ENCODE measurements at regions not wholly inside any gene's neighbourhood (a gene's known extent, or its start where the extent isn't known, plus 50 kb on each side); places are given as distances from the start of the nearest gene placed in this dataset.
"Not testable (repeated sequence)": the region's sequence is repeated elsewhere in the genome, so short reads cannot be mapped to it uniquely, and the experiment has no call there.

DNA sequence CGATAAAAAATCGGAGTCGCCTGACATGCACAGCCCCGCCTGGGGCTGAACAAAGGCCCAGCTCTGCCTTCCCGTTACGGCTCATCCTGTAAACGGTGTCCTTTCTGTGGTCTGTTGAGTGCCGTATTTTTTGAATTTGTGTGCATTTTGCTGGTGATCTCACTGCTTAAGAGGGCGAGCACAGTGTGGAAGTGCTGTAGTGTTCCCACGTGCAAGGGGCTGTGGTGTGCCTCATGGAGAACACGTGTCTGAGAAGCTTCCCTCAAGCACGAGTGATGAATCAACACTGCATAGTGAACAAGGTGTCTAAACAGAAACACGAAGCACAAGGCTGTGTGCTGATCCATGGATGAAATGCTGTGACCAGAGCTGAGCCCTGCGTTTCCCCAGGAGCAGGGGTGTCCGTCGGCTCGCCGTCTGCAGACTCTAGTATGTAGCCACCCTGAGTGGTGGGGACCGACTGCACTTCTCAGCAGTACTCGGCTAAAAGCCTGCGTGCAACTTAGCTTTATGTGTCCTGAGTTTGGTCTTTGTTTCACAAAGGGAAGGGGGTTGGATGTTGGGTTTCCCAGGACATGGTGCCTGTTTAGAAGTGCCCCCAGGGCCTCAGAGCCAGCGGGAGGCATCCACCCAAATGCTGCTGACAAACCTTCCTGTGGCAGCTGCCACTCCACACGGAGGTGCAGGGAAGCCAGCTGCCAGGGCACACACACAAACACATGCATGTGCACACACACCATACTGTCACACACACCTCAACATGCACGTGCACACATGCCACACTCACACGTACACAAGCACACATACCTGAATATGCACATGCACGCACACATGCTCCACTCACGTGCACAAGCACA, 77.2 kb upstream of the IRX4 start:
- DNase-seq (ENCODE audit: low spot score): no peak
- Mint-ChIP-seq H3K36me3 (ENCODE audit: low read depth) (no peaks in the 10 kb centered on the region), H3K4me3 (no peak overlapping the region), H3K27me3 (ENCODE audit: low read depth) (no peaks in the 10 kb centered on the region), H3K4me1 (ENCODE audit: low read depth) (no peaks in the 10 kb centered on the region), H3K27ac (no peak overlapping the region), H3K9me3 (no peaks in the 10 kb centered on the region)

DNA sequence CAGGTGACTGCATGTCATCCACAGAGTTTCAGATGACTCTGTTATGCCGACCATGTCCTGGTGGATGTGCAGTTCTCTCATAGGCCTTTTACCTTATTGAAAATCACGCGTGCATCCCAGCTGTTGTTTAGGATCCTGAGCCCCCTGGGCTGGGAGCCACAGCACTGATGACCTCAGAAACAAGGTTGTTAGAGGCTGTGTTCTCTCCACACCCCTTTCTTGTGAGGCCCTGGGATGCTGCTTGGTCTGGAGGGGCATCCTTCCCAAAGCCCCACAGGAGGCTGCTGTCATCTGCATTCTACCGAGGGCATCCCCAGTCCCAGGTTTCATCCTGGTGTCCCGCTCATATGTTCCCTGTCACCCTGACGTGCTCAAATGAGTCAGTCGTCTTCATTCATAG, 76.5 kb upstream of the IRX4 start:
- no peak for DNase-seq (ENCODE audit: low spot score)
- no peaks in the 10 kb centered on the region for H3K27me3 Mint-ChIP-seq (ENCODE audit: low read depth)
- H3K4me3 Mint-ChIP-seq: no peak overlapping the region
- no peaks in the 10 kb centered on the region for H3K4me1 Mint-ChIP-seq (ENCODE audit: low read depth)
- no peaks in the 10 kb centered on the region for H3K9me3 Mint-ChIP-seq
- H3K36me3 Mint-ChIP-seq (ENCODE audit: low read depth): no peaks in the 10 kb centered on the region
- no peak overlapping the region for H3K27ac Mint-ChIP-seq

DNA sequence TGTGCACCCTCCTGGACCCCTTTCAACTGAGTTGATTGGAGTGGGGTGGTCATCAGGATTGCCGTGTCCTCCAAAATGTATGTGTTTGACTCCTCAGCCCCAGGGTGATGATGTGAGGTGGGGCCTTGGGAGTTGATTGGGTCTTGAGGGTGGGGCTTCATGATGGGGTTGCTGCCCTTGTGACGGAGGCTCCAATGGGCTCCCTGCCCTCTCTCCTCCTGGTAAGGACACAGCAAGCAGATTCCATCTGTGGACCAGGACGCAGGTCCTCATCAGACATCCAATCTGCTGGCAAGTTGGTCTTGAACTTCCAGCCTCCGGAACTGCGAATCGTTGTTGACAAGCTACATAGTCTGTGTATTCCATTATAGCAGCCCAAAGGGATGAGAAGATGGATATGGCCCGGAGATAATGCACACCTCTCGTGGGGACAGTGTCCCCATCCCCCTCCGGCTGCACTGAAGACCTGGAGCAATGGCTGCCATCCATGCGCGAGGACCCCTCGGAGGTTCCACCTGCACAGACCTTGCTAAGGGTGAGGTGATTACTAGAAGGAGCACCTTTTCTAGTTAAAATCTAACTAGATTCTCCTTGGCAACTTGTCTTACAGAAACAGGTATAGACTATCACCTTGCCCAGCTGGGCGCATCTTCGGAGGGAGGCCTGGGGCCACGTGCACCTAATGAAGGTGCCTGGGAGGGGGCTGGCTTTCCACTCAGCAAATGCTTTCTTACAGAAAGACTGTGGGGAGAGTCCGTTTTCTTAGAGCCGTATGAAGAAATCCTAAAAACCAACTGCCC, 75.7 kb upstream of the IRX4 start:
- H3K4me1 Mint-ChIP-seq (ENCODE audit: low read depth): no peaks in the 10 kb centered on the region
- H3K4me3 Mint-ChIP-seq: no peak overlapping the region
- H3K27me3 Mint-ChIP-seq (ENCODE audit: low read depth): no peaks in the 10 kb centered on the region
- H3K9me3 Mint-ChIP-seq: no peaks in the 10 kb centered on the region
- no peaks in the 10 kb centered on the region for H3K36me3 Mint-ChIP-seq (ENCODE audit: low read depth)
- H3K27ac Mint-ChIP-seq: no peak overlapping the region
- DNase-seq (ENCODE audit: low spot score): no peak

DNA sequence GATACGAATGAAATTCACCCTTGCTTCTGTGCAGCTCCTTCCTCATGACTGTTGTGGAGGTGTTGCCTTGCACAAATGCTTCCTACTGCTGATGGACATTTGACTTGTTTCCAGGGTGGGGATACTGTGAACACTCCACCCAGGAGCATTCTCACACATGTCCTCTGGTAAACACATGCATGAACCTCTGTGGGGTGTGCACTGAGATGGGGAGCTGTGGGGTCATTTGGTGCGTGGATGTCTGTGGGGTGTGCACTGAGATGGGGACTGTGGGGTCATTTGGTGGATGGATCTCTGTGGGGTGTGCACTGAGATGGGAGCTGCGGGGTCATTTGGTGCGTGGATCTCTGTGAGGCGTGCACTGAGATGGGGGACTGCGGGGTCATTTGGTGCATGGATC, 72.9 kb upstream of the IRX4 start:
- no peak overlapping the region for H3K4me3 Mint-ChIP-seq
- DNase-seq (ENCODE audit: low spot score): no peak
- no peaks in the 10 kb centered on the region for H3K36me3 Mint-ChIP-seq (ENCODE audit: low read depth)
- no peak overlapping the region for H3K27ac Mint-ChIP-seq
- peaks cover 7% of the 10 kb centered on the region for H3K27me3 Mint-ChIP-seq (ENCODE audit: low read depth)
- H3K4me1 Mint-ChIP-seq (ENCODE audit: low read depth): no peaks in the 10 kb centered on the region
- no peaks in the 10 kb centered on the region for H3K9me3 Mint-ChIP-seq

DNA sequence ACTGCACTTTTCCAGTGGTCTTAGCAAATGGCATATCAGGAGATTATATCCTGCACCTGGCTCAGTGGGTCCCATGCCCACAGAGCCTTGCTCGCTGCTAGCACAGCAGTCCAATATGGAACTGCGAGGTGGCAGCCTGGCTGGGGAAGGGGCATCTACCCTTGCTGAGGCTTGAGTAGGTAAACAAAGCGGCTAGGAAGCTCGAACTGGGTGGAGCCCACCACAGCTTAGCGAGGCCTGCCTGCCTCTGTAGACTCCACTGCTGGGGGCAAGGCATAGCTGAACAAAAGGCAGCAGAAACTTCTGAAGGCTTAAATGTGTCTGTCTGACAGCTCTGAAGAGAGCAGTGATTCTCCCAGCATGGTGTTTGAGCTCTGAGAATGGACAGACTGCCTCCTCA, 71.0 kb upstream of the IRX4 start:
- not testable (repeated sequence) for H3K9me3 Mint-ChIP-seq; H3K27me3 Mint-ChIP-seq (ENCODE audit: low read depth); DNase-seq (ENCODE audit: low spot score); H3K27ac Mint-ChIP-seq; H3K4me3 Mint-ChIP-seq; H3K4me1 Mint-ChIP-seq (ENCODE audit: low read depth); H3K36me3 Mint-ChIP-seq (ENCODE audit: low read depth)

DNA sequence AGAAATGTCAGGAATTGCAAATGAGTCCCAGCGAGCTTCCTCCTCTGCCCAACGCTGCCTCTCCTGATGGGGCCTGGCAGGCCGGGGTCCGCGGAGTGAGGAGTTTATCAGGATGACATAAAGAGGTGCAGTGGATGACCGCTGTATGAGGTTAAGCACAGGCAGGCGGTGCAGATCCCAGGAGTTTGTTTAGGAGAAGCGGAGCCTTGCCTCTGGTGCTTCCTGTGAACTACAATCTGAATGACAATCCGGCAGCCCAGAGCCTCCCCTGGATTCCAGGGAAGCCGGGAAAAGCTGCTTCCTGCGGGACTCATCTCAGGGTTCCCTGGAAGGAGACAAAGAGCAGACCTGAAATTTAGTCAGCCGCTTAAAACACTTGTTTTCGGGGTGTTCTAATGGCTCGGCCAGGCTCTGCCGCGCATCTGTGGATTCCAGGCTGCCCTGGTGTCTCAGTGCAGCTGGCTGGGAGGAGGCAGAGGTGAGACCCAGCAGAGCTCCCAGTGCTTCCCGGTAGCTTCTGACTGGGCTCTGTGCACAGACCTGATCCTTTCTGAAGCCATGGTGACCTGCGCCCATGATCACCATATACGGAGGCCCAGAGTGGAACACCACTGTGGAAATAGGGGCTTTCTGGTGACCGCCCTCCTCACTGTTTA, 69.8 kb upstream of the IRX4 start:
- no peak for DNase-seq (ENCODE audit: low spot score)
- H3K4me1 Mint-ChIP-seq (ENCODE audit: low read depth): no peaks in the 10 kb centered on the region
- no peak overlapping the region for H3K4me3 Mint-ChIP-seq
- H3K36me3 Mint-ChIP-seq (ENCODE audit: low read depth): no peaks in the 10 kb centered on the region
- peaks cover 7% of the 10 kb centered on the region for H3K27me3 Mint-ChIP-seq (ENCODE audit: low read depth)
- no peak overlapping the region for H3K27ac Mint-ChIP-seq
- no peaks in the 10 kb centered on the region for H3K9me3 Mint-ChIP-seq

DNA sequence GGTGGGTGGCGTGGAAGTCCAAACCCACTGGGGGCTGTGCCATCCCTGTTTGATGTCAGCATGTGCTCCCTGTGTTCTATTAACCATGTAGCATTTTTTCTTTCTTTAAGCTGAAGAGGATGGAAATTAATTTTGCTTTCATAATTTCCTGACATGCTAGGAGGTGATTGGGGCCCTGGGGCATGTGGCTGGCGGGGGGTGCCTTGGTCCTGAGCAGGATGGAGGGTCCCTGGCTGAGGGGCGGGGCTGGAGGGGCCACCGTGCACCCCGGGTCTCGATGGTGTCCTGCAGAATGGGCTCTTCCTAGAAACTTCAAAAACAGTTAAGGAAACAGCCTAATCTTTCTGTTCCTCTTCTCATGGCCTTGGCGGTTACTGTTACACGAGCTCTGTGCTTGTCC, 69.3 kb upstream of the IRX4 start:
- no peaks in the 10 kb centered on the region for H3K9me3 Mint-ChIP-seq
- no peak overlapping the region for H3K27ac Mint-ChIP-seq
- H3K4me1 Mint-ChIP-seq (ENCODE audit: low read depth): no peaks in the 10 kb centered on the region
- H3K27me3 Mint-ChIP-seq (ENCODE audit: low read depth): peaks cover 8% of the 10 kb centered on the region
- H3K4me3 Mint-ChIP-seq: no peak overlapping the region
- no peaks in the 10 kb centered on the region for H3K36me3 Mint-ChIP-seq (ENCODE audit: low read depth)
- DNase-seq (ENCODE audit: low spot score): no peak

DNA sequence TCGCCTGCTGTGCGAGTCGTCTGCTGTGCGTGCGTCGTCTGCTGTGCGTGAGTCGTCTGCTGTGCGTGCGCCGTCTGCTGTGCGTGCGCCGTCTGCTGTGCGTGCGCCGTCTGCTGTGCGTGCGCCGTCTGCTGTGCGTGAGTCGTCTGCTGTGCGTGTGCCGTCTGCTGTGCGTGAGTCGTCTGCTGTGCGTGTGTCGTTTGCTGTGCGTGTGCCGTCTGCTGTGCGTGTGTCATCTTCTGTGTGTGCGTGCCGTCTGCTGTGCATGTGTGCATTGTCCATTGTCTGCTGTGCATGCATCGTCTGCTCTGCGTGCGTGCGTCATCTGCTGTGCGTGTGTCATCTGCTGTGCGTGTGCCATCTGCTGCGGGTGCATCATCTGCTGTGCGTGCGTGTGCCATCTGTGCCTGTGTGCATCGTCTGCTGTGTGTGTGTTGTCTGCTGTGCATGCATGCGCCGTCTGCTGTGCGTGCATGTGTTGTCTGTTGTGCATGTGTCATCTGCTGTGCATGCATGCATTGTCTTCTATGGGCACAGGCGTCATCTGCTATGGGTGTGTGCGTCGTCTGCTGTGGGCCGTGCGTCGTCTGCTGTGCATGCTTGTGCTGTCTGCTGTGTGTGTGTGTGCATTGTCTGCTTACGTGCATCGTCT, 68.6 kb upstream of the IRX4 start:
- Mint-ChIP-seq H3K4me1 (ENCODE audit: low read depth) (no peaks in the 10 kb centered on the region), H3K27me3 (ENCODE audit: low read depth) (peaks cover 9% of the 10 kb centered on the region), H3K27ac (no peak overlapping the region), H3K9me3 (no peaks in the 10 kb centered on the region), H3K36me3 (ENCODE audit: low read depth) (no peaks in the 10 kb centered on the region), H3K4me3 (no peak overlapping the region)
- DNase-seq (ENCODE audit: low spot score): no peak

DNA sequence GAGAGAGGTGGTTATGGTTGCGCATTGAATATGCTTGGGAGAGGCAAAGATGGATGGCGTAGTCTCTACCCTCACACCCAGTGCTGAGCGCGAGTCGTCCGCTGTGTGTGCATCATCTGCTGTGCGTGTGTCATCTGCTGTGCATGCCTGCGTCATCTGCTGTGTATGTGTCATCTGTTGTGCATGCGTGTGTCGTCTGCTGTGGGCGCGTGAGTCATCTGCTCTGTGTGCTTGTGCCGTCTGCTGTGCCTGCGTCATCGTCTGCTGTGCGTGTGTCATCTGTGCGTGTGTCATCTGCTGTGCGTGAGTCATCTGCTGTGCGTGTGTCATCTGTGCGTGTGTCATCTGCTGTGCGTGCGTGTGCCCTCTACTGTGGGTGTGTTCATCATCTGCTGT, 68.0 kb upstream of the IRX4 start:
- Mint-ChIP-seq H3K4me3 (no peak overlapping the region), H3K27me3 (ENCODE audit: low read depth) (peaks cover 9% of the 10 kb centered on the region), H3K36me3 (ENCODE audit: low read depth) (no peaks in the 10 kb centered on the region), H3K9me3 (no peaks in the 10 kb centered on the region), H3K27ac (no peak overlapping the region), H3K4me1 (ENCODE audit: low read depth) (no peaks in the 10 kb centered on the region)
- DNase-seq (ENCODE audit: low spot score): no peak

DNA sequence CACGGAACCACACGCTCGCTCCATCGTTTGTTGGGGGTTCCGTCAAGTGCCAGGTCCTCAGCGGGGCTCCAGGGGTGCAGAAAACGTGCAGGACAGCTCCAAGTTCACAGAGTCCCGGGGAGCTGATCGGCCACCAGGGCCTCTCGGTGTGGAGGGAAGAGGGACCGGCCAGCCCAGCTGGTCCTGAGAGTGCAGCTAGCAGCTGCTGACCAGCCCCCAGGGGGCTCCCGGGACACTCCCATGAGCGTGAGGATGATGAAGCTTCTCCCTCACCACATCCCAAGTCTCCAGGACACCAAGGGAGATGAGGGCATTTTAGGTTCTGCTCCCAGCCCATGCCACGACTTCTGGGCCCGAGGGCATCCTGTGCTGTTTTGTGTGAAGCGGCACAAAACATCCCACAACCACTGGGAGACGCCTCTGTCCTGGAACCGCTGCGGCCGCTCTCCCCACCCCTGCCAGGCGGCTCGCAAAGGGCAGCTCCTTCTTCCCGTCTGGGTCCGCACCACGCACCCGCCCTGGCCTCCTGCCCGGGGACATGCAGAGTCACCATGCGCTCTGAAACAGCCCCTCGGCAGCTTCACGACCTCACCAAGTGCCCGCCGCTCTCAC, 67.5 kb upstream of the IRX4 start:
- Mint-ChIP-seq H3K27me3 (ENCODE audit: low read depth) (peaks cover 9% of the 10 kb centered on the region), H3K4me3 (no peak overlapping the region), H3K27ac (no peak overlapping the region), H3K9me3 (no peaks in the 10 kb centered on the region), H3K36me3 (ENCODE audit: low read depth) (no peaks in the 10 kb centered on the region), H3K4me1 (ENCODE audit: low read depth) (no peaks in the 10 kb centered on the region)
- no peak for DNase-seq (ENCODE audit: low spot score)

DNA sequence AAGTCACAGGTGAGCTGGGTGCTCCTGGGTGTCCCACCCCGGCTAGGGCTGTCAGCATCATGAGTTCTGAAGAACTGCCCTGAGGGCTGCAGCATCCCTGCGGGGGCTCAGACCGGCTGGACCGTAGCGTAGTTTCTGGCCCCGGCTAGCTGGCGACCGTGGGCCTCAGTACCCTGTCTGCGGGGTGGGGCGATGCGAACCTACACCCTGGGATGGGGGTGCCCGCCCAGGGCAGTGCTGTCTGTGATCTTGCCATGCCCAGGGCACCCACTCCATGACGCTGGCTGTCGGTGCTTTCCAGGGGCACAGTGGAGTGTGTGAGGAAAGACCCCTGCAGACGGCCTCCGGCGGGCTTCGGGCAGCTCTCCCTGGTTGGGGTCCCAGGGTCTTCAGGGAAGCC, 66.5 kb upstream of the IRX4 start:
- no peak for DNase-seq (ENCODE audit: low spot score)
- Mint-ChIP-seq H3K27me3 (ENCODE audit: low read depth) (peaks cover 9% of the 10 kb centered on the region), H3K4me1 (ENCODE audit: low read depth) (no peaks in the 10 kb centered on the region), H3K27ac (no peak overlapping the region), H3K4me3 (no peak overlapping the region), H3K36me3 (ENCODE audit: low read depth) (no peaks in the 10 kb centered on the region), H3K9me3 (no peaks in the 10 kb centered on the region)

DNA sequence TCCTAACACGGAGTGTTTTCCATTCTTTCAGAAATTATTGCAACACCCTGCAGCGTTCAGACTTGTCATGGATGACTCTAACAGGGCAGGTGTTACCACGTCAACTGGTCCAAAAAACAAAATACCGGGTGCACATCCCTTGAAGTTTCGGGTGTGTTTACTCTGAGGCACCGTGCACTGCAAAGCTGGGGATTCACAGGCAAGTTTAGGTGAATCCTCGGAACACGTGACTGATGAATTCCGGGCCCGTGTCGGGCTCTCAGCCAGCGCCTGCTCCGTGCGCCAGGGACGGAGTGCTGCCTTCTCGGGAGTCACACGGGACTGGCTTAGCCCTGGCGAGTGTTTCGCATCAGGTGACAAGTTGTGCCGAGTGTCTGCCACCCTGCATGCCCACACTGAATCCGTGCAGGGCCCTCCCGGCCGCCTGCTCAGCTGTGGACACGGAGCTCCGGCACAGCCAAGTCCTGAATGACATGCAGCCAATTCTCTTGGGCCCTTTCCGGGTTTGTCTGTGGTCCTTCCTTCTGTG, 66.0 kb upstream of the IRX4 start:
- Mint-ChIP-seq H3K4me1 (ENCODE audit: low read depth) (no peaks in the 10 kb centered on the region), H3K36me3 (ENCODE audit: low read depth) (no peaks in the 10 kb centered on the region), H3K27ac (no peak overlapping the region), H3K27me3 (ENCODE audit: low read depth) (peaks cover 9% of the 10 kb centered on the region), H3K9me3 (no peaks in the 10 kb centered on the region), H3K4me3 (no peak overlapping the region)
- no peak for DNase-seq (ENCODE audit: low spot score)

DNA sequence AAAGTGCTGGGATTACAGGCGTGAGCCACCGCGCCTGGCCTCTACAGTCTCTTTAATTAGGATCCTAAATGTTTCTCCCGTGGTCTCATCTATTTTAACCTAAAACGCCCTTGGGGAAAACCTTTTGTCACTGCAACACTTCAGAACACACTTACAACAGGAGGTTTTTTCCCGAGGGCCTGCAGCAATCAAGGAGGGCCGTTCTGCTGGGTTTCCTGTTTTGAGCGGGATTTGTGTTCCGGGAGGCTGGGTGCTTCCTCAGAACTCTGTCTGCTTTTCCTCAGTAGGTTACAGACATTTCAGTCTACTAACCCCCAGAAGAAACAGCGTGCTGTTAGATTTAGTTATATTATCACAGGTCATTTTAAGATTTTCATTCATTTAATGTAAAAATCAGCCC, 65.4 kb upstream of the IRX4 start:
- H3K4me3 Mint-ChIP-seq: no peak overlapping the region
- no peaks in the 10 kb centered on the region for H3K9me3 Mint-ChIP-seq
- H3K36me3 Mint-ChIP-seq (ENCODE audit: low read depth): no peaks in the 10 kb centered on the region
- peaks cover 9% of the 10 kb centered on the region for H3K27me3 Mint-ChIP-seq (ENCODE audit: low read depth)
- no peak for DNase-seq (ENCODE audit: low spot score)
- no peak overlapping the region for H3K27ac Mint-ChIP-seq
- no peaks in the 10 kb centered on the region for H3K4me1 Mint-ChIP-seq (ENCODE audit: low read depth)

Measured in T-helper 2 cell treated with Interferon-gamma antibody and Interleukin-4, amounts not matched to agents 5 μg/mL and 100 μg/mL, for 36 hours (primary cell).